ENCODE measurements at regions not wholly inside any gene's neighbourhood (a gene's known extent, or its start where the extent isn't known, plus 50 kb on each side); places are given as distances from the start of the nearest gene placed in this dataset.

DNA sequence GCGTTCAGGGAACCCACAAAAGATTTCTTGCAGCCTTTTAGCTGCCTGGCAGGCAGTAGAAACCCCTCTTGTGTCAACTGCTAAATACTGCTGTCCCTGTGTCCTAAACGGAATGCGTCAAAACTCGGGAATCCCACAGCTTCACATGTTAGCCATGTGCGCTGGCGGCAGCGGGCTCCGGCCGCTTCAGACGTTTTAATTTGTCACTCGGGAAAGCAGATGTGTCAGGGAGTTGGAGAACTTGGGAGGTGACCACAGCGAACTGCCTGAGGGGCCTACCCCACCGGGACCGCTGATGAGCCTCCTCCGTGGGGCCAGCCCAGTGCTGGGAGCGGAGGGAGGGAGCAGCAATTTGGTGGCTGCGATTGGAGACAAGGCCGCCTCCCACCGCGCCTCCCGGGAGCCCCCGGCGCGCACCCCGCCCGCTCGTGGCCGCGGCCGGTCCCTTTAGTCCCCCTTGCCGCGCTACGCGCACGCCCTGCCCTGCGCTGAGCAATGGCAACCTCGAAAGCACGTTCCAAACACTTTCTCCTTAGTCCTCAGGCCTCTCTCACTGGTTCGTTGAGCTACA lies 146.1 kb upstream of the SATB2 start:
- TF ChIP-seq, protein P1, sequence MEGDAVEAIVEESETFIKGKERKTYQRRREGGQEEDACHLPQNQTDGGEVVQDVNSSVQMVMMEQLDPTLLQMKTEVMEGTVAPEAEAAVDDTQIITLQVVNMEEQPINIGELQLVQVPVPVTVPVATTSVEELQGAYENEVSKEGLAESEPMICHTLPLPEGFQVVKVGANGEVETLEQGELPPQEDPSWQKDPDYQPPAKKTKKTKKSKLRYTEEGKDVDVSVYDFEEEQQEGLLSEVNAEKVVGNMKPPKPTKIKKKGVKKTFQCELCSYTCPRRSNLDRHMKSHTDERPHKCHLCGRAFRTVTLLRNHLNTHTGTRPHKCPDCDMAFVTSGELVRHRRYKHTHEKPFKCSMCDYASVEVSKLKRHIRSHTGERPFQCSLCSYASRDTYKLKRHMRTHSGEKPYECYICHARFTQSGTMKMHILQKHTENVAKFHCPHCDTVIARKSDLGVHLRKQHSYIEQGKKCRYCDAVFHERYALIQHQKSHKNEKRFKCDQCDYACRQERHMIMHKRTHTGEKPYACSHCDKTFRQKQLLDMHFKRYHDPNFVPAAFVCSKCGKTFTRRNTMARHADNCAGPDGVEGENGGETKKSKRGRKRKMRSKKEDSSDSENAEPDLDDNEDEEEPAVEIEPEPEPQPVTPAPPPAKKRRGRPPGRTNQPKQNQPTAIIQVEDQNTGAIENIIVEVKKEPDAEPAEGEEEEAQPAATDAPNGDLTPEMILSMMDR (IDR thresholded peaks at IDR 0.05; ENCODE audit: insufficient read depth, low read length, poor library complexity, severe bottlenecking): no peak
- no peak for TF ChIP-seq EZH2phosphoT487 (conservative IDR thresholded peaks at IDR 0.05; ENCODE audit: low read length)

All from SU-DHL-6 (cell line).